ENCODE measurements at regions not wholly inside any gene's neighbourhood (a gene's known extent, or its start where the extent isn't known, plus 50 kb on each side); places are given as distances from the start of the nearest gene placed in this dataset.

GRCh38 chr16:80028581-80029380 is 428.2 kb upstream of the MAF start:
- no peak for TF ChIP-seq CTCF (conservative IDR thresholded peaks at IDR 0.05; ENCODE audit: low read depth, low read length)
- TF ChIP-seq EZH2phosphoT487 (IDR thresholded peaks at IDR 0.05; ENCODE audit: borderline replicate concordance, low read length) = no peak
- TF ChIP-seq EZH2 (IDR thresholded peaks at IDR 0.05; ENCODE audit: low read length, unreplicated experiment) = no peak

All from PC-3 (cell line).